Ectodermal cell (in vitro differentiated cells): ENCODE measurements at regions not wholly inside any gene's neighbourhood (a gene's known extent, or its start where the extent isn't known, plus 50 kb on each side); places are given as distances from the start of the nearest gene placed in this dataset.
"Not testable (repeated sequence)": the region's sequence is repeated elsewhere in the genome, so short reads cannot be mapped to it uniquely, and the experiment has no call there.

Experiments used
- H3K27ac ChIP-seq: 2 replicates; pipeline ENCODE4 v1.7.0; 2013; ENCODE audit warnings: mild to moderate bottlenecking, low read depth, low read length; ENCODE audit not compliant: insufficient read depth, poor library complexity, severe bottlenecking
- H3K27me3 ChIP-seq: 2 replicates; pipeline ENCODE4 v1.7.0; 2013; ENCODE audit warnings: mild to moderate bottlenecking, low read length; ENCODE audit not compliant: insufficient read depth, control insufficient read depth, poor library complexity, severe bottlenecking
- H3K36me3 ChIP-seq: one replicate; pipeline ENCODE4 v1.7.0; 2013; ENCODE audit warnings: low read length; ENCODE audit not compliant: control insufficient read depth, insufficient read depth
- H3K4me1 ChIP-seq: one replicate; pipeline ENCODE4 v1.7.0; 2013; ENCODE audit warnings: low read length; ENCODE audit not compliant: control insufficient read depth, insufficient read depth
- H3K4me3 ChIP-seq: 2 replicates; pipeline ENCODE4 v1.7.0; 2013; ENCODE audit warnings: low read depth, low read length, control low read depth; ENCODE audit not compliant: insufficient read depth
- H3K9me3 ChIP-seq: 2 replicates; pipeline ENCODE4 v1.7.0; 2013; ENCODE audit warnings: mild to moderate bottlenecking, low read length, moderate library complexity; ENCODE audit not compliant: control insufficient read depth
- WGBS, 2 experiments: methylation state at CpG; one replicate each; pipeline ENCODE4 v1.1.7; 2013; ENCODE audit warnings: missing lambda C conversion rate in 2 of 2; 5-methylcytosine and 5-hydroxymethylcytosine counted together

- no peaks in the 10 kb centered on the region for H3K27me3 ChIP-seq
- 92 to 93% methylated on average over 4 of the region's 4 CpGs for WGBS, 2 experiments
- H3K36me3 ChIP-seq = no peaks in the 10 kb centered on the region
- H3K27ac ChIP-seq = no peak overlapping the region
- H3K4me1 ChIP-seq = no peaks in the 10 kb centered on the region
- H3K4me3 ChIP-seq = no peak overlapping the region
- H3K9me3 ChIP-seq = no peaks in the 10 kb centered on the region
Observed at GRCh38 chr12:97701901-97702300, 239.3 kb downstream of the RMST start.

- 100% methylated on average over 1 of the region's 1 CpG for WGBS, 2 experiments
- H3K4me3 ChIP-seq = no peak overlapping the region
- H3K9me3 ChIP-seq = no peaks in the 10 kb centered on the region
Observed at GRCh38 chr12:97711392-97711791, 248.8 kb downstream of the RMST start.

GRCh38 chr12:97713270-97713669 is 250.7 kb downstream of the RMST start:
- Histone ChIP-seq H3K36me3 (no peaks in the 10 kb centered on the region), H3K4me3 (no peak overlapping the region), H3K4me1 (no peaks in the 10 kb centered on the region), H3K9me3 (no peaks in the 10 kb centered on the region), H3K27me3 (no peaks in the 10 kb centered on the region), H3K27ac (no peak overlapping the region)
- 91 to 94% methylated on average over 1 of the region's 1 CpG for WGBS, 2 experiments

More at GRCh38 chr12:97711392-97711791, 248.8 kb downstream of the RMST start:
- H3K27me3 ChIP-seq = no peaks in the 10 kb centered on the region
- no peak overlapping the region for H3K27ac ChIP-seq
- no peaks in the 10 kb centered on the region for H3K4me1 ChIP-seq
- no peaks in the 10 kb centered on the region for H3K36me3 ChIP-seq

GRCh38 chr12:97714107-97714563 is 251.5 kb downstream of the RMST start:
- no peak overlapping the region for H3K4me3 ChIP-seq
- H3K27ac ChIP-seq = no peak overlapping the region
- H3K9me3 ChIP-seq = no peaks in the 10 kb centered on the region
- H3K36me3 ChIP-seq = no peaks in the 10 kb centered on the region
- no peaks in the 10 kb centered on the region for H3K4me1 ChIP-seq
- H3K27me3 ChIP-seq = no peaks in the 10 kb centered on the region
- 92 to 94% methylated on average over 4 of the region's 4 CpGs for WGBS, 2 experiments

- Histone ChIP-seq H3K9me3 (no peaks in the 10 kb centered on the region), H3K27me3 (no peaks in the 10 kb centered on the region), H3K27ac (no peak overlapping the region), H3K36me3 (no peaks in the 10 kb centered on the region), H3K4me3 (no peak overlapping the region), H3K4me1 (no peaks in the 10 kb centered on the region)
- 65 to 95% methylated on average over 1 of the region's 1 CpG for WGBS, 2 experiments
Observed at GRCh38 chr12:97716356-97716755, 253.8 kb downstream of the RMST start.

GRCh38 chr12:97723801-97724200 is 261.2 kb downstream of the RMST start:
- not testable (repeated sequence) for H3K4me3 ChIP-seq, H3K9me3 ChIP-seq, H3K27me3 ChIP-seq, H3K4me1 ChIP-seq, H3K27ac ChIP-seq, H3K36me3 ChIP-seq
- 95 to 96% methylated on average over 22 of the region's 22 CpGs for whole genome bisulfite sequencing, 2 experiments

- H3K9me3 ChIP-seq = no peaks in the 10 kb centered on the region
- H3K36me3 ChIP-seq = no peaks in the 10 kb centered on the region
- 91 to 95% methylated on average over 4 to 5 of the region's 5 CpGs for WGBS, 2 experiments
- H3K4me3 ChIP-seq = no peak overlapping the region
- no peak overlapping the region for H3K27ac ChIP-seq
- H3K4me1 ChIP-seq = peaks cover 3% of the 10 kb centered on the region
- H3K27me3 ChIP-seq = no peaks in the 10 kb centered on the region
Observed at GRCh38 chr12:97745406-97746101, 282.9 kb downstream of the RMST start.

GRCh38 chr12:97748298-97748697 is 285.7 kb downstream of the RMST start:
- no peaks in the 10 kb centered on the region for H3K27me3 ChIP-seq
- H3K27ac ChIP-seq = no peak overlapping the region
- no peaks in the 10 kb centered on the region for H3K36me3 ChIP-seq
- no peaks in the 10 kb centered on the region for H3K9me3 ChIP-seq
- no peak overlapping the region for H3K4me3 ChIP-seq
- 93% methylated on average over 2 of the region's 2 CpGs for WGBS, 2 experiments
- H3K4me1 ChIP-seq = peaks cover 3% of the 10 kb centered on the region

GRCh38 chr12:97751704-97752103 is 289.1 kb downstream of the RMST start:
- WGBS, 2 experiments = 85 to 92% methylated on average over 3 of the region's 3 CpGs
- H3K4me1 ChIP-seq = peaks cover 3% of the 10 kb centered on the region
- H3K4me3 ChIP-seq = no peak overlapping the region
- no peaks in the 10 kb centered on the region for H3K27me3 ChIP-seq
- no peaks in the 10 kb centered on the region for H3K36me3 ChIP-seq
- no peaks in the 10 kb centered on the region for H3K9me3 ChIP-seq
- H3K27ac ChIP-seq = no peak overlapping the region

GRCh38 chr12:97752129-97752528 is 289.5 kb downstream of the RMST start:
- Histone ChIP-seq H3K9me3 (no peaks in the 10 kb centered on the region), H3K4me3 (no peak overlapping the region), H3K27me3 (no peaks in the 10 kb centered on the region), H3K4me1 (peaks cover 3% of the 10 kb centered on the region), H3K36me3 (no peaks in the 10 kb centered on the region), H3K27ac (no peak overlapping the region)

GRCh38 chr12:97753332-97753731 is 290.7 kb downstream of the RMST start:
- no peak overlapping the region for H3K4me3 ChIP-seq
- peaks cover 3% of the 10 kb centered on the region for H3K4me1 ChIP-seq
- no peaks in the 10 kb centered on the region for H3K9me3 ChIP-seq
- H3K36me3 ChIP-seq = no peaks in the 10 kb centered on the region
- H3K27ac ChIP-seq = no peak overlapping the region
- 100% methylated on average over 1 to 2 of the region's 2 CpGs for WGBS, 2 experiments
- no peaks in the 10 kb centered on the region for H3K27me3 ChIP-seq
